OCI-LY3 (cell line): ENCODE measurements at regions not wholly inside any gene's neighbourhood (a gene's known extent, or its start where the extent isn't known, plus 50 kb on each side); places are given as distances from the start of the nearest gene placed in this dataset.

ENCODE experiments used
- H2AFZ ChIP-seq: fragments of 200-600, 300-600 bp; shearing (Covaris generic); 2 replicates; pipeline ENCODE4 v1.6.0; 2014; ENCODE audit warnings: antibody characterized with exemption, low read depth, low read length
- H3K27ac ChIP-seq: fragments of 200-600, 300-600 bp; sonication (generic); 2 replicates; pipeline ENCODE4 v1.5.1; 2014; ENCODE audit warnings: mild to moderate bottlenecking, low read length, moderate library complexity, mixed read lengths
- H3K27me3 ChIP-seq: fragments of 200-600, 300-600 bp; sonication (generic); 2 replicates; pipeline ENCODE4 v1.6.1; 2014; ENCODE audit warnings: low read depth, low read length, mixed read lengths
- H3K36me3 ChIP-seq: fragments of 200-600, 300-600 bp; sonication (generic); replicated peaks from 2 replicates; pipeline ENCODE3; 2014; ENCODE audit warnings: low read depth, low read length, mixed read lengths
- H3K4me1 ChIP-seq: fragments of 300-600, 200-600 bp; sonication (generic); 2 replicates; pipeline ENCODE4 v1.6.1; 2014; ENCODE audit warnings: low read length, mixed read lengths
- H3K4me2 ChIP-seq: fragments of 200-600, 300-600 bp; sonication (generic); 2 replicates; pipeline ENCODE4 v1.6.1; 2014; ENCODE audit warnings: low read length, mixed read lengths
- H3K4me3 ChIP-seq: fragments of 300-600, 200-600 bp; sonication (generic); 2 replicates; pipeline ENCODE4 v1.5.1; 2014; ENCODE audit warnings: antibody characterized with exemption, mild to moderate bottlenecking, low read length, moderate library complexity
- H3K79me2 ChIP-seq: fragments of 300-600, 200-600 bp; shearing (Covaris generic); 2 replicates; pipeline ENCODE4 v1.6.1; 2014; ENCODE audit warnings: mild to moderate bottlenecking, low read length, mixed read lengths
- H3K9ac ChIP-seq: fragments of 300-600, 200-600 bp; shearing (Covaris generic); 2 replicates; pipeline ENCODE4 v1.6.0; 2014; ENCODE audit warnings: mild to moderate bottlenecking, low read length, moderate library complexity
- H3K9me3 ChIP-seq: fragments of 200-600, 300-600 bp; shearing (Covaris generic); 2 replicates; pipeline ENCODE4 v1.6.1; 2014; ENCODE audit warnings: low read length, mixed read lengths; ENCODE audit not compliant: insufficient read depth
- H4K20me1 ChIP-seq: fragments of 200-600, 300-600 bp; sonication (generic); 2 replicates; pipeline ENCODE4 v1.6.1; 2016; ENCODE audit warnings: low read length, mixed read lengths; ENCODE audit not compliant: insufficient read depth
- CTCF ChIP-seq: fragments of 200-600, 300-600 bp; sonication (generic); IDR thresholded peaks from 2 replicates; pipeline ENCODE4 v1.5.1; 2014; ENCODE audit warnings: antibody characterized with exemption, low read length, low read depth
- EZH2phosphoT487 ChIP-seq: fragments of 200-600 bp; shearing (Covaris generic); IDR thresholded peaks from 2 replicates; pipeline ENCODE4 v1.6.1; 2018; ENCODE audit warnings: antibody characterized with exemption, mixed run types, low read depth

- Histone ChIP-seq H3K79me2 (no peaks in the 10 kb centered on the region), H3K9me3 (no peaks in the 10 kb centered on the region), H4K20me1 (no peaks in the 10 kb centered on the region), H3K4me3 (no peak overlapping the region), H3K27ac (no peak overlapping the region), H3K4me2 (no peak overlapping the region), H2AFZ (no peak overlapping the region), H3K36me3 (no peaks in the 10 kb centered on the region), H3K27me3 (no peaks in the 10 kb centered on the region), H3K9ac (no peak overlapping the region), H3K4me1 (no peaks in the 10 kb centered on the region)
- TF ChIP-seq EZH2phosphoT487 (no peak), CTCF (no peak)
Measured at GRCh38 chr4:116480546-116480945, 604.8 kb downstream of the TRAM1L1 start.

- no peak overlapping the region for H2AFZ ChIP-seq
- H3K9ac ChIP-seq = no peak overlapping the region
- H3K9me3 ChIP-seq = no peaks in the 10 kb centered on the region
- no peaks in the 10 kb centered on the region for H3K27me3 ChIP-seq
- no peaks in the 10 kb centered on the region for H3K36me3 ChIP-seq
- TF ChIP-seq EZH2phosphoT487 = no peak
- TF ChIP-seq CTCF = no peak
- no peak overlapping the region for H3K27ac ChIP-seq
- no peak overlapping the region for H3K4me3 ChIP-seq
- no peaks in the 10 kb centered on the region for H4K20me1 ChIP-seq
- H3K4me1 ChIP-seq = no peaks in the 10 kb centered on the region
- no peak overlapping the region for H3K4me2 ChIP-seq
- H3K79me2 ChIP-seq = no peaks in the 10 kb centered on the region
Measured at GRCh38 chr4:116478343-116478742, 607.0 kb downstream of the TRAM1L1 start.

- Histone ChIP-seq H3K27me3 (no peaks in the 10 kb centered on the region), H4K20me1 (no peaks in the 10 kb centered on the region), H2AFZ (no peak overlapping the region), H3K9me3 (peaks cover 12% of the 10 kb centered on the region), H3K27ac (peak overlapping the region; percentile 55), H3K9ac (no peak overlapping the region), H3K4me2 (peak overlapping the region; percentile 62), H3K4me3 (peak overlapping the region; percentile 29), H3K4me1 (peaks cover 17% of the 10 kb centered on the region), H3K36me3 (peaks cover 8% of the 10 kb centered on the region), H3K79me2 (no peaks in the 10 kb centered on the region)
- TF ChIP-seq CTCF (no peak), EZH2phosphoT487 (no peak)
Measured at GRCh38 chr4:116469582-116469981, 615.8 kb downstream of the TRAM1L1 start.

- H4K20me1 ChIP-seq = no peaks in the 10 kb centered on the region
- H3K4me1 ChIP-seq = no peaks in the 10 kb centered on the region
- no peak overlapping the region for H3K9ac ChIP-seq
- H3K4me2 ChIP-seq = no peak overlapping the region
- H3K9me3 ChIP-seq = no peaks in the 10 kb centered on the region
- H3K4me3 ChIP-seq = no peak overlapping the region
- H3K79me2 ChIP-seq = no peaks in the 10 kb centered on the region
- H3K27me3 ChIP-seq = no peaks in the 10 kb centered on the region
- TF ChIP-seq EZH2phosphoT487 = no peak
- no peak for TF ChIP-seq CTCF
- no peaks in the 10 kb centered on the region for H3K36me3 ChIP-seq
- H2AFZ ChIP-seq = no peak overlapping the region
- H3K27ac ChIP-seq = no peak overlapping the region
Measured at GRCh38 chr4:116453127-116453526, 632.2 kb downstream of the TRAM1L1 start.
